Liver (tissue), 8 donors: ENCODE measurements at regions not wholly inside any gene's neighbourhood (a gene's known extent, or its start where the extent isn't known, plus 50 kb on each side); places are given as distances from the start of the nearest gene placed in this dataset.
"Not testable (repeated sequence)": the region's sequence is repeated elsewhere in the genome, so short reads cannot be mapped to it uniquely, and the experiment has no call there.

Experiments
- DNase-seq: peaks from one replicate; pipeline ENCODE4 v3.0.0-alpha.2; 2017; ENCODE audit warnings: low spot score
- H3K27ac ChIP-seq, 2 donors: one replicate each; pipeline ENCODE4 v1.7.0; 2013; ENCODE audit warnings: inconsistent platforms in 2 of 2, low read length in 2 of 2, control low read depth in 1 of 2, low read depth in 1 of 2, mild to moderate bottlenecking in 1 of 2
- H3K27me3 ChIP-seq, 4 donors: one replicate each; pipeline versions ENCODE4 v1.6.1 to v1.7.0; 2013; ENCODE audit warnings: low read length in 3 of 4, inconsistent platforms in 1 of 4, mild to moderate bottlenecking in 1 of 4, moderate library complexity in 1 of 4; ENCODE audit not compliant: control insufficient read depth in 4 of 4, insufficient read depth in 4 of 4
- H3K36me3 ChIP-seq, 4 donors: one replicate each; pipeline versions ENCODE4 v1.6.1 to v1.7.0; 2013; ENCODE audit warnings: low read length in 3 of 4, mild to moderate bottlenecking in 3 of 4, low read depth in 1 of 4, moderate library complexity in 1 of 4; ENCODE audit not compliant: control insufficient read depth in 4 of 4, insufficient read depth in 3 of 4
- H3K4me1 ChIP-seq, 4 donors: one replicate each; pipeline versions ENCODE4 v1.6.1 to v1.7.0; 2013; ENCODE audit warnings: low read length in 3 of 4, mild to moderate bottlenecking in 3 of 4, moderate library complexity in 1 of 4; ENCODE audit not compliant: control insufficient read depth in 4 of 4, insufficient read depth in 4 of 4
- H3K4me3 ChIP-seq, 3 donors: one replicate each; pipeline versions ENCODE4 v1.6.1 to v1.7.0; 2013; ENCODE audit warnings: low read length in 3 of 3, control low read depth in 1 of 3, low read depth in 1 of 3, mild to moderate bottlenecking in 1 of 3
- H3K9ac ChIP-seq, 2 donors: one replicate each; pipeline ENCODE4 v1.7.0; 2013; ENCODE audit warnings: low read length in 2 of 2, mild to moderate bottlenecking in 2 of 2, moderate library complexity in 2 of 2, control low read depth in 1 of 2, low read depth in 1 of 2
- H3K9me3 ChIP-seq, 4 donors: one replicate each; pipeline versions ENCODE4 v1.6.1 to v1.7.0; 2013; ENCODE audit warnings: low read length in 3 of 4; ENCODE audit not compliant: control insufficient read depth in 4 of 4
- EGR1 ChIP-seq, 2 donors: IDR thresholded peaks; 2 replicates each; pipeline ENCODE4 v1.6.1; 2016 to 2018; ENCODE audit warnings: antibody characterized with exemption in 2 of 2, low read depth in 2 of 2
- FOXA1 ChIP-seq: IDR thresholded peaks from 2 replicates; pipeline ENCODE4 v1.6.1; 2016; ENCODE audit warnings: antibody characterized with exemption
- FOXA2 ChIP-seq: IDR thresholded peaks from 2 replicates; pipeline ENCODE4 v1.6.1; 2016; ENCODE audit warnings: antibody characterized with exemption
- GABPA ChIP-seq, 2 donors: IDR thresholded peaks in 1 of 2; conservative IDR thresholded peaks in 1 of 2; 2 replicates each; pipeline ENCODE4 v1.6.1; 2016; ENCODE audit warnings: antibody characterized with exemption in 2 of 2, mild to moderate bottlenecking in 1 of 2, moderate library complexity in 1 of 2
- HNF4A ChIP-seq, 2 donors: conservative IDR thresholded peaks; 2 replicates each; pipeline ENCODE4 v1.6.1; 2016; ENCODE audit warnings: antibody characterized with exemption in 2 of 2, mild to moderate bottlenecking in 2 of 2
- HNF4G ChIP-seq: IDR thresholded peaks from 2 replicates; pipeline ENCODE4 v1.6.1; 2016; ENCODE audit warnings: antibody characterized with exemption
- JUND ChIP-seq, 2 donors: IDR thresholded peaks; 2 replicates each; pipeline ENCODE4 v1.6.1; 2016; ENCODE audit warnings: antibody characterized with exemption in 2 of 2
- NR2F2 ChIP-seq: IDR thresholded peaks from 2 replicates; pipeline ENCODE4 v1.6.1; 2016; ENCODE audit warnings: antibody characterized with exemption
- RAD21 ChIP-seq, 2 donors: IDR thresholded peaks; 2 replicates each; pipeline ENCODE4 v1.6.1; 2016; ENCODE audit warnings: antibody characterized with exemption in 2 of 2, mild to moderate bottlenecking in 2 of 2
- RXRA ChIP-seq, 2 donors: IDR thresholded peaks; 2 replicates each; pipeline ENCODE4 v1.6.1; 2017 to 2018; ENCODE audit warnings: antibody characterized with exemption in 2 of 2, mild to moderate bottlenecking in 1 of 2
- SP1 ChIP-seq: IDR thresholded peaks from 2 replicates; pipeline ENCODE4 v1.6.1; 2018; ENCODE audit warnings: antibody characterized with exemption, mild to moderate bottlenecking
- TAF1 ChIP-seq: conservative IDR thresholded peaks from 2 replicates; pipeline ENCODE4 v1.6.1; 2016; ENCODE audit warnings: antibody characterized with exemption, mild to moderate bottlenecking
- YY1 ChIP-seq: IDR thresholded peaks from 2 replicates; pipeline ENCODE4 v1.6.1; 2016; ENCODE audit warnings: antibody characterized with exemption, mild to moderate bottlenecking
- WGBS: extraction: QIAGEN DNeasy Blood & Tissue Kit; methylation state at CpG from one replicate; pipeline ENCODE4 v1.1.7; 2013; 5-methylcytosine and 5-hydroxymethylcytosine counted together
- TF ChIP-seq, protein P1 (sequence below): IDR thresholded peaks from 2 replicates; pipeline ENCODE4 v1.6.1; 2016; ENCODE audit warnings: antibody characterized with exemption
- TF ChIP-seq, protein P2 (sequence below): IDR thresholded peaks from 2 replicates; pipeline ENCODE4 v1.6.1; 2016; ENCODE audit warnings: antibody characterized with exemption
- TF ChIP-seq, protein P3 (sequence below): fragments of 150-350 bp; IDR thresholded peaks from 2 replicates; pipeline ENCODE4 v1.5.1; 2017; ENCODE audit warnings: improper control_type of control experiment, low read depth, low read length; ENCODE audit not compliant: missing input control
- TF ChIP-seq, protein P4 (sequence below): IDR thresholded peaks from 2 replicates; pipeline ENCODE4 v1.6.1; 2016; ENCODE audit warnings: antibody characterized with exemption, mild to moderate bottlenecking
- TF ChIP-seq, protein P5 (sequence below): IDR thresholded peaks from 2 replicates; pipeline ENCODE4 v1.6.1; 2016; ENCODE audit warnings: antibody characterized with exemption
- donor health status: healthy.
- donor health status: healthy.
- donor health status: healthy.
- donor health status: healthy.
- donor health status: healthy.

DNA sequence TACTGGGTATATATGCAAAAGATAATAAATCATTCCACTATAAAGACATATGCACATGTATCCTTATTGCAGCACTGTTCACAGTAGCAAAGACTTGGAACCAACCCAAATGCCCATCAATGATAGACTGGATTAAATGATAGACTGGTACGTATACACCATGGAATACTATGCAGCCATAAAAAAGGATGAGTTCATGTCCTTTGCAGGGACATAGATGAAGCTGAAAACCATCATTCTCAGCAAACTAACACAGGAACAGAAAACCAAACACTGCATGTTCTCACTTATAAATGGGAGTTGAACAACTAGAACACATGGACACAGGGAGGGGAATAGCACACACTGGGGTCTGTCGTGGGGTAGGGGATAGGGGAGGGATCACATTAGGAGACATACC is 102.7 kb upstream of the BRWD3 start:
- WGBS, result 88% methylated on average over 2 of the region's 2 CpGs
- not testable (repeated sequence) for H3K4me3 ChIP-seq, H3K4me1 ChIP-seq, H3K36me3 ChIP-seq, H3K9ac ChIP-seq, H3K9me3 ChIP-seq, H3K27me3 ChIP-seq, H3K27ac ChIP-seq, DNase-seq

DNA sequence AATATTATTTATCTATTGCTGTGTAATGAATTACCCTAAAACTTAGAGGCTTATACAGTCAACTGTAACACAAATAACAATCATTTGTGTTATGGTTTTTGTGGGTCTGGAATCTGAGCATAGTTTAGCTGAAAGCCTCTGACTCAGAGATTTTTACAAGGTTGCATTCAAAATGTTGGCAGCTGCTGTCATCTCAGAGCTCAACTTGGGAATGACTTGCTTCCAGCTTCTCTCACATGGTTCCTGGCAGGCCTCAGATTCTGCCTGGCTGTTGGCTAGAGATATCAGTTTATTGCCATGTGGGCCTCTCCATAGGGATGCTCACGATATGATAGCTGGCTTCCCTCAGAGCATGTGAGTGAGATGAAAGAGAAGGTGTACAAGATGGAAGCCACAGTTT is 70.2 kb upstream of the BRWD3 start:
- H3K9me3 ChIP-seq, result no peaks in the 10 kb centered on the region
- no peak overlapping the region for H3K27ac ChIP-seq
- H3K36me3 ChIP-seq, result no peaks in the 10 kb centered on the region
- TF ChIP-seq RAD21 (IDR thresholded peaks at IDR 0.05) (no peak), EGR1 (IDR thresholded peaks at IDR 0.05; ENCODE audit: low read depth in 2 of 2) (no peak), SP1 (no peak), RXRA (IDR thresholded peaks at IDR 0.05) (no peak), JUND (IDR thresholded peaks at IDR 0.05) (no peak), GABPA (IDR thresholded peaks at IDR 0.05 in 1 of 2, conservative IDR thresholded peaks at IDR 0.05 in 1 of 2) (no peak), HNF4G (no peak), NR2F2 (no peak), FOXA2 (no peak), YY1 (no peak), TAF1 (no peak), HNF4A (conservative IDR thresholded peaks at IDR 0.05) (no peak), FOXA1 (no peak)
- TF ChIP-seq, protein P1, sequence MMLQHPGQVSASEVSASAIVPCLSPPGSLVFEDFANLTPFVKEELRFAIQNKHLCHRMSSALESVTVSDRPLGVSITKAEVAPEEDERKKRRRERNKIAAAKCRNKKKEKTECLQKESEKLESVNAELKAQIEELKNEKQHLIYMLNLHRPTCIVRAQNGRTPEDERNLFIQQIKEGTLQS, result no peak
- TF ChIP-seq, protein P2, sequence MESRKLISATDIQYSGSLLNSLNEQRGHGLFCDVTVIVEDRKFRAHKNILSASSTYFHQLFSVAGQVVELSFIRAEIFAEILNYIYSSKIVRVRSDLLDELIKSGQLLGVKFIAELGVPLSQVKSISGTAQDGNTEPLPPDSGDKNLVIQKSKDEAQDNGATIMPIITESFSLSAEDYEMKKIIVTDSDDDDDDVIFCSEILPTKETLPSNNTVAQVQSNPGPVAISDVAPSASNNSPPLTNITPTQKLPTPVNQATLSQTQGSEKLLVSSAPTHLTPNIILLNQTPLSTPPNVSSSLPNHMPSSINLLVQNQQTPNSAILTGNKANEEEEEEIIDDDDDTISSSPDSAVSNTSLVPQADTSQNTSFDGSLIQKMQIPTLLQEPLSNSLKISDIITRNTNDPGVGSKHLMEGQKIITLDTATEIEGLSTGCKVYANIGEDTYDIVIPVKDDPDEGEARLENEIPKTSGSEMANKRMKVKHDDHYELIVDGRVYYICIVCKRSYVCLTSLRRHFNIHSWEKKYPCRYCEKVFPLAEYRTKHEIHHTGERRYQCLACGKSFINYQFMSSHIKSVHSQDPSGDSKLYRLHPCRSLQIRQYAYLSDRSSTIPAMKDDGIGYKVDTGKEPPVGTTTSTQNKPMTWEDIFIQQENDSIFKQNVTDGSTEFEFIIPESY, result no peak
- TF ChIP-seq, protein P3, sequence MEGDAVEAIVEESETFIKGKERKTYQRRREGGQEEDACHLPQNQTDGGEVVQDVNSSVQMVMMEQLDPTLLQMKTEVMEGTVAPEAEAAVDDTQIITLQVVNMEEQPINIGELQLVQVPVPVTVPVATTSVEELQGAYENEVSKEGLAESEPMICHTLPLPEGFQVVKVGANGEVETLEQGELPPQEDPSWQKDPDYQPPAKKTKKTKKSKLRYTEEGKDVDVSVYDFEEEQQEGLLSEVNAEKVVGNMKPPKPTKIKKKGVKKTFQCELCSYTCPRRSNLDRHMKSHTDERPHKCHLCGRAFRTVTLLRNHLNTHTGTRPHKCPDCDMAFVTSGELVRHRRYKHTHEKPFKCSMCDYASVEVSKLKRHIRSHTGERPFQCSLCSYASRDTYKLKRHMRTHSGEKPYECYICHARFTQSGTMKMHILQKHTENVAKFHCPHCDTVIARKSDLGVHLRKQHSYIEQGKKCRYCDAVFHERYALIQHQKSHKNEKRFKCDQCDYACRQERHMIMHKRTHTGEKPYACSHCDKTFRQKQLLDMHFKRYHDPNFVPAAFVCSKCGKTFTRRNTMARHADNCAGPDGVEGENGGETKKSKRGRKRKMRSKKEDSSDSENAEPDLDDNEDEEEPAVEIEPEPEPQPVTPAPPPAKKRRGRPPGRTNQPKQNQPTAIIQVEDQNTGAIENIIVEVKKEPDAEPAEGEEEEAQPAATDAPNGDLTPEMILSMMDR, result no peak
- TF ChIP-seq, protein P4, sequence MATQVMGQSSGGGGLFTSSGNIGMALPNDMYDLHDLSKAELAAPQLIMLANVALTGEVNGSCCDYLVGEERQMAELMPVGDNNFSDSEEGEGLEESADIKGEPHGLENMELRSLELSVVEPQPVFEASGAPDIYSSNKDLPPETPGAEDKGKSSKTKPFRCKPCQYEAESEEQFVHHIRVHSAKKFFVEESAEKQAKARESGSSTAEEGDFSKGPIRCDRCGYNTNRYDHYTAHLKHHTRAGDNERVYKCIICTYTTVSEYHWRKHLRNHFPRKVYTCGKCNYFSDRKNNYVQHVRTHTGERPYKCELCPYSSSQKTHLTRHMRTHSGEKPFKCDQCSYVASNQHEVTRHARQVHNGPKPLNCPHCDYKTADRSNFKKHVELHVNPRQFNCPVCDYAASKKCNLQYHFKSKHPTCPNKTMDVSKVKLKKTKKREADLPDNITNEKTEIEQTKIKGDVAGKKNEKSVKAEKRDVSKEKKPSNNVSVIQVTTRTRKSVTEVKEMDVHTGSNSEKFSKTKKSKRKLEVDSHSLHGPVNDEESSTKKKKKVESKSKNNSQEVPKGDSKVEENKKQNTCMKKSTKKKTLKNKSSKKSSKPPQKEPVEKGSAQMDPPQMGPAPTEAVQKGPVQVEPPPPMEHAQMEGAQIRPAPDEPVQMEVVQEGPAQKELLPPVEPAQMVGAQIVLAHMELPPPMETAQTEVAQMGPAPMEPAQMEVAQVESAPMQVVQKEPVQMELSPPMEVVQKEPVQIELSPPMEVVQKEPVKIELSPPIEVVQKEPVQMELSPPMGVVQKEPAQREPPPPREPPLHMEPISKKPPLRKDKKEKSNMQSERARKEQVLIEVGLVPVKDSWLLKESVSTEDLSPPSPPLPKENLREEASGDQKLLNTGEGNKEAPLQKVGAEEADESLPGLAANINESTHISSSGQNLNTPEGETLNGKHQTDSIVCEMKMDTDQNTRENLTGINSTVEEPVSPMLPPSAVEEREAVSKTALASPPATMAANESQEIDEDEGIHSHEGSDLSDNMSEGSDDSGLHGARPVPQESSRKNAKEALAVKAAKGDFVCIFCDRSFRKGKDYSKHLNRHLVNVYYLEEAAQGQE, result no peak
- TF ChIP-seq, protein P5, sequence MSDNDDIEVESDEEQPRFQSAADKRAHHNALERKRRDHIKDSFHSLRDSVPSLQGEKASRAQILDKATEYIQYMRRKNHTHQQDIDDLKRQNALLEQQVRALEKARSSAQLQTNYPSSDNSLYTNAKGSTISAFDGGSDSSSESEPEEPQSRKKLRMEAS, result no peak
- no peak overlapping the region for H3K4me3 ChIP-seq
- H3K27me3 ChIP-seq, result no peaks in the 10 kb centered on the region
- DNase-seq, result no peak
- no peak overlapping the region for H3K9ac ChIP-seq
- 55% methylated on average over 1 of the region's 1 CpG for WGBS
- H3K4me1 ChIP-seq, result no peaks in the 10 kb centered on the region
